OCI-LY7 (cell line): ENCODE measurements at regions not wholly inside any gene's neighbourhood (a gene's known extent, or its start where the extent isn't known, plus 50 kb on each side); places are given as distances from the start of the nearest gene placed in this dataset.

Experiments used
- BruUV-seq: library from RNA; stranded (reverse); fragments of 400-500 nt; replicated peaks from 2 replicates; lab custom pipeline; 2021; lab: Mats Ljungman, UMichigan
- CTCF ChIA-PET: fragments of 300-600 bp; sonication (Branson Sonifier 250); formaldehyde crosslinking; loops from one replicate; lab custom pipeline; 2022; ENCODE audit warnings: antibody characterized with exemption; ENCODE audit not compliant: unreplicated experiment; lab: Charles Lee
- POLR2A ChIA-PET: fragments of 300-600 bp; sonication (Branson Sonifier 250); formaldehyde crosslinking; loops from one replicate; lab custom pipeline; 2022; ENCODE audit warnings: antibody characterized with exemption; lab: Charles Lee
- DNase-seq: peaks from one replicate; pipeline ENCODE4 v3.0.0-alpha.2; 2015; ENCODE audit warnings: low spot score
- H2AFZ ChIP-seq: fragments of 200-600 bp; sonication (generic), shearing (Covaris generic); 2 replicates; pipeline ENCODE4 v1.6.1; 2014; ENCODE audit warnings: mild to moderate bottlenecking, antibody characterized with exemption, low read length, moderate library complexity
- H3K27ac ChIP-seq: fragments of 200-600 bp; sonication (generic); 2 replicates; pipeline ENCODE4 v1.5.1; 2014; ENCODE audit warnings: mixed run types, low read depth, mild to moderate bottlenecking, moderate library complexity, low read length, inconsistent platforms; ENCODE audit not compliant: poor library complexity, severe bottlenecking
- H3K36me3 ChIP-seq: fragments of 200-600 bp; sonication (generic); 2 replicates; pipeline ENCODE4 v1.6.1; 2014; ENCODE audit warnings: mild to moderate bottlenecking, antibody characterized with exemption, low read length, moderate library complexity, mixed read lengths; ENCODE audit not compliant: insufficient read depth
- H3K4me1 ChIP-seq: fragments of 200-600 bp; sonication (generic); 2 replicates; pipeline ENCODE4 v1.5.1; 2014; ENCODE audit warnings: mild to moderate bottlenecking, low read length; ENCODE audit not compliant: insufficient read depth, poor library complexity, severe bottlenecking
- H3K4me2 ChIP-seq: fragments of 200-600 bp; sonication (generic); 2 replicates; pipeline ENCODE4 v1.6.1; 2014; ENCODE audit warnings: mild to moderate bottlenecking, low read length
- H3K4me3 ChIP-seq: fragments of 200-600 bp; sonication (generic); 2 replicates; pipeline ENCODE4 v1.5.1; 2014; ENCODE audit warnings: mild to moderate bottlenecking, low read depth, low read length; ENCODE audit not compliant: poor library complexity, severe bottlenecking
- H3K79me2 ChIP-seq: fragments of 200-600 bp; sonication (generic); 2 replicates; pipeline ENCODE4 v1.6.1; 2016; ENCODE audit warnings: low read depth, mild to moderate bottlenecking, low read length, moderate library complexity, mixed read lengths; ENCODE audit not compliant: insufficient read depth
- H3K9me2 ChIP-seq: fragments of 200-600 bp; sonication (generic); 2 replicates; pipeline ENCODE4 v1.6.1; 2016; ENCODE audit warnings: mild to moderate bottlenecking, low read length, mixed read lengths; ENCODE audit not compliant: insufficient read depth
- H3K9me3 ChIP-seq: fragments of 200-600 bp; sonication (generic); 2 replicates; pipeline ENCODE4 v1.6.1; 2014; ENCODE audit warnings: mild to moderate bottlenecking, mixed run types, low read length, mixed read lengths
- H4K20me1 ChIP-seq: fragments of 200-600 bp; sonication (generic); 2 replicates; pipeline ENCODE4 v1.6.1; 2014; ENCODE audit warnings: mild to moderate bottlenecking, antibody characterized with exemption, low read length, moderate library complexity, mixed read lengths; ENCODE audit not compliant: insufficient read depth
- CTCF ChIP-seq: fragments of 200-600 bp; sonication (generic); conservative IDR thresholded peaks from 2 replicates; pipeline ENCODE4 v1.5.1; 2014; ENCODE audit warnings: mild to moderate bottlenecking, antibody characterized with exemption, low read length, moderate library complexity, mixed read lengths
- EZH2phosphoT487 ChIP-seq: fragments of 200-600 bp; sonication (generic); IDR thresholded peaks from 2 replicates; pipeline ENCODE4 v1.6.1; 2018; ENCODE audit warnings: low read depth, borderline replicate concordance, mild to moderate bottlenecking, mixed run types, antibody characterized with exemption, low read length, moderate library complexity, mixed read lengths
- intact Hi-C: fragments of 100-400 bp; cut with micrococcal nuclease; formaldehyde crosslinking; loops from one replicate; pipeline ENCODE4 v1.10.0; 2022; ENCODE audit not compliant: unreplicated experiment

GRCh38 chr14:53501361-53502211, 348.5 kb upstream of the DDHD1 start:
- intact Hi-C loops, result no loop called here
- Histone ChIP-seq H3K4me1 (no peaks in the 10 kb centered on the region), H3K4me3 (no peak overlapping the region), H2AFZ (no peak overlapping the region), H3K27ac (no peak overlapping the region), H3K36me3 (no peaks in the 10 kb centered on the region), H3K9me2 (no peaks in the 10 kb centered on the region), H3K4me2 (no peak overlapping the region), H4K20me1 (no peaks in the 10 kb centered on the region), H3K79me2 (no peaks in the 10 kb centered on the region), H3K9me3 (no peaks in the 10 kb centered on the region)
- ChIA-PET CTCF (no interaction called here), POLR2A (no interaction called here)
- no TSS peak for BruUV-seq
- DNase-seq, result no peak
- TF ChIP-seq CTCF (no peak), EZH2phosphoT487 (no peak)

- ChIA-PET POLR2A (interaction anchor here (0.6 kb wide), 1 partner anchor 205 kb away, joined by 4 read pairs; no protein-coding TSS in a partner anchor), CTCF (no interaction called here)
- no peak for DNase-seq
- Histone ChIP-seq H3K9me3 (no peaks in the 10 kb centered on the region), H3K9me2 (no peaks in the 10 kb centered on the region), H3K79me2 (no peaks in the 10 kb centered on the region), H4K20me1 (no peaks in the 10 kb centered on the region), H3K36me3 (no peaks in the 10 kb centered on the region), H3K4me1 (no peaks in the 10 kb centered on the region), H3K4me2 (no peak overlapping the region), H3K4me3 (no peak overlapping the region), H2AFZ (no peak overlapping the region), H3K27ac (no peak overlapping the region)
- BruUV-seq, result no TSS peak
- intact Hi-C loops, result no loop called here
- TF ChIP-seq EZH2phosphoT487 (no peak), CTCF (no peak)
These were observed 347.1 kb upstream of the DDHD1 start for GRCh38 chr14:53500191-53500590.

- H3K9me2 ChIP-seq, result no peaks in the 10 kb centered on the region
- ChIA-PET POLR2A (no interaction called here), CTCF (no interaction called here)
- no TSS peak for BruUV-seq
- intact Hi-C loops, result no loop called here
- no peak overlapping the region for H3K4me3 ChIP-seq
- H3K4me1 ChIP-seq, result no peaks in the 10 kb centered on the region
- no peaks in the 10 kb centered on the region for H4K20me1 ChIP-seq
- H3K9me3 ChIP-seq, result no peaks in the 10 kb centered on the region
- H3K79me2 ChIP-seq, result no peaks in the 10 kb centered on the region
- no peaks in the 10 kb centered on the region for H3K36me3 ChIP-seq
- no peak overlapping the region for H2AFZ ChIP-seq
- DNase-seq, result no peak
- TF ChIP-seq EZH2phosphoT487, result no peak
- TF ChIP-seq CTCF, result no peak
- H3K4me2 ChIP-seq, result no peak overlapping the region
- H3K27ac ChIP-seq, result no peak overlapping the region
These were observed 343.5 kb upstream of the DDHD1 start for GRCh38 chr14:53496668-53497067.
